Thyroid gland (tissue), 4 donors: ENCODE measurements at regions not wholly inside any gene's neighbourhood (a gene's known extent, or its start where the extent isn't known, plus 50 kb on each side); places are given as distances from the start of the nearest gene placed in this dataset.

Experiments
- POLR2A ChIP-seq, 2 donors: fragments of 450-650 bp; IDR thresholded peaks; one replicate each; pipeline ENCODE4 v1.6.1; 2017; ENCODE audit warnings: antibody characterized with exemption in 2 of 2, mild to moderate bottlenecking in 2 of 2, moderate library complexity in 1 of 2
- TF ChIP-seq, protein P1 (sequence below), 6 experiments: fragments of 200-600 bp in 3 of 6; fragments of 450-650 bp in 3 of 6; sonication (generic) in 3 of 6; IDR thresholded peaks; one replicate each; pipeline ENCODE4 v1.5.1; 2016 to 2019; ENCODE audit warnings: antibody characterized with exemption in 6 of 6, mild to moderate bottlenecking in 2 of 6, inconsistent platforms in 1 of 6, moderate library complexity in 1 of 6

DNA sequence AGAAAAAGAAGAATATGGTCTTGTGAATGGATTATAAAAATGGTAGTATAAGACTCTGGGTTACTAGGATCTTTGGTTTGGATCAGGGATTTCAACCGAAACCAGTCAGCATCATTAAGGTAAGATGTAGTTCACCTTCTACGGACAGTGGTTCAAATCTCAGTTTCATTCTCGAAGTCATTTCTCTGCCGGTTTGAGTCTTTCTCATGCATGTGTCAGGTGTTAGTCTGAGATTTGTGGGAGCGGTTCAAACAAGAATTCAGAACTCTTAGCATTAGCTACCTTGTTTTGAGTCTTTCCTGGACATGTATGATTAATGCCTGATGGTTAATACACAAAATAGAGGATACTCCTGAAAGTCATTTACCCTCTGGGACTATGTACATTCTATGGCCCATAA lies 735.9 kb upstream of the NUDT12 start:
- TF ChIP-seq, protein P1, sequence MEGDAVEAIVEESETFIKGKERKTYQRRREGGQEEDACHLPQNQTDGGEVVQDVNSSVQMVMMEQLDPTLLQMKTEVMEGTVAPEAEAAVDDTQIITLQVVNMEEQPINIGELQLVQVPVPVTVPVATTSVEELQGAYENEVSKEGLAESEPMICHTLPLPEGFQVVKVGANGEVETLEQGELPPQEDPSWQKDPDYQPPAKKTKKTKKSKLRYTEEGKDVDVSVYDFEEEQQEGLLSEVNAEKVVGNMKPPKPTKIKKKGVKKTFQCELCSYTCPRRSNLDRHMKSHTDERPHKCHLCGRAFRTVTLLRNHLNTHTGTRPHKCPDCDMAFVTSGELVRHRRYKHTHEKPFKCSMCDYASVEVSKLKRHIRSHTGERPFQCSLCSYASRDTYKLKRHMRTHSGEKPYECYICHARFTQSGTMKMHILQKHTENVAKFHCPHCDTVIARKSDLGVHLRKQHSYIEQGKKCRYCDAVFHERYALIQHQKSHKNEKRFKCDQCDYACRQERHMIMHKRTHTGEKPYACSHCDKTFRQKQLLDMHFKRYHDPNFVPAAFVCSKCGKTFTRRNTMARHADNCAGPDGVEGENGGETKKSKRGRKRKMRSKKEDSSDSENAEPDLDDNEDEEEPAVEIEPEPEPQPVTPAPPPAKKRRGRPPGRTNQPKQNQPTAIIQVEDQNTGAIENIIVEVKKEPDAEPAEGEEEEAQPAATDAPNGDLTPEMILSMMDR (IDR thresholded peaks at IDR 0.05): no peak
- TF ChIP-seq POLR2A (IDR thresholded peaks at IDR 0.05): no peak
